ENCODE measurements at regions not wholly inside any gene's neighbourhood (a gene's known extent, or its start where the extent isn't known, plus 50 kb on each side); places are given as distances from the start of the nearest gene placed in this dataset.

DNA sequence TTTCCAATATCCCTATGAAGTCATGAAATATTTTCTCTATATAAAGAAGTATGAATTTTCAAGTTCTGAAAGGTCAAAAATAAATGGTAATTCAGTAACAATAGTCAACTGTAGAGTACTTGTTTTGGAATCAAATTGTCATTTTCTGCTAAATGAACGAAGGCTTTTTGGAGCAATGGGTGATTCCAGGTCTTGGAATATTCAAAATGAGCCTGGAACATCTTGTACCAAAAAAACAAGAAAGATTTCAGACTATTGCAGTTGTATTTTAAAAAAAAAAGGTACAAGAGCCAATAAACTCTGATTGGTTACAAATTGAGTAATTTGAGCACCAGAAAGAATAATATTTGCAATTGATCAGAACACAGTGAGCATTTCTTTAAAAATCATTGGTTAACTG is 730.1 kb downstream of the DTWD2 start:
- H3K4me3 ChIP-seq (replicated peaks; ENCODE audit: low read depth, low read length), result no peak overlapping the region
- TF ChIP-seq, protein P1, sequence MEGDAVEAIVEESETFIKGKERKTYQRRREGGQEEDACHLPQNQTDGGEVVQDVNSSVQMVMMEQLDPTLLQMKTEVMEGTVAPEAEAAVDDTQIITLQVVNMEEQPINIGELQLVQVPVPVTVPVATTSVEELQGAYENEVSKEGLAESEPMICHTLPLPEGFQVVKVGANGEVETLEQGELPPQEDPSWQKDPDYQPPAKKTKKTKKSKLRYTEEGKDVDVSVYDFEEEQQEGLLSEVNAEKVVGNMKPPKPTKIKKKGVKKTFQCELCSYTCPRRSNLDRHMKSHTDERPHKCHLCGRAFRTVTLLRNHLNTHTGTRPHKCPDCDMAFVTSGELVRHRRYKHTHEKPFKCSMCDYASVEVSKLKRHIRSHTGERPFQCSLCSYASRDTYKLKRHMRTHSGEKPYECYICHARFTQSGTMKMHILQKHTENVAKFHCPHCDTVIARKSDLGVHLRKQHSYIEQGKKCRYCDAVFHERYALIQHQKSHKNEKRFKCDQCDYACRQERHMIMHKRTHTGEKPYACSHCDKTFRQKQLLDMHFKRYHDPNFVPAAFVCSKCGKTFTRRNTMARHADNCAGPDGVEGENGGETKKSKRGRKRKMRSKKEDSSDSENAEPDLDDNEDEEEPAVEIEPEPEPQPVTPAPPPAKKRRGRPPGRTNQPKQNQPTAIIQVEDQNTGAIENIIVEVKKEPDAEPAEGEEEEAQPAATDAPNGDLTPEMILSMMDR (IDR thresholded peaks at IDR 0.05; ENCODE audit: low read length, missing control alignments), result no peak
- DNase-seq (ENCODE audit: low read depth), result no peak

- H3K4me3 ChIP-seq (replicated peaks; ENCODE audit: low read depth, low read length), result no peak overlapping the region
- TF ChIP-seq, protein P1 (IDR thresholded peaks at IDR 0.05; ENCODE audit: low read length, missing control alignments), result no peak
- DNase-seq (ENCODE audit: low read depth), result peak; percentile 36
Measured at GRCh38 chr5:118257066-118257465, 731.3 kb downstream of the DTWD2 start.

DNA sequence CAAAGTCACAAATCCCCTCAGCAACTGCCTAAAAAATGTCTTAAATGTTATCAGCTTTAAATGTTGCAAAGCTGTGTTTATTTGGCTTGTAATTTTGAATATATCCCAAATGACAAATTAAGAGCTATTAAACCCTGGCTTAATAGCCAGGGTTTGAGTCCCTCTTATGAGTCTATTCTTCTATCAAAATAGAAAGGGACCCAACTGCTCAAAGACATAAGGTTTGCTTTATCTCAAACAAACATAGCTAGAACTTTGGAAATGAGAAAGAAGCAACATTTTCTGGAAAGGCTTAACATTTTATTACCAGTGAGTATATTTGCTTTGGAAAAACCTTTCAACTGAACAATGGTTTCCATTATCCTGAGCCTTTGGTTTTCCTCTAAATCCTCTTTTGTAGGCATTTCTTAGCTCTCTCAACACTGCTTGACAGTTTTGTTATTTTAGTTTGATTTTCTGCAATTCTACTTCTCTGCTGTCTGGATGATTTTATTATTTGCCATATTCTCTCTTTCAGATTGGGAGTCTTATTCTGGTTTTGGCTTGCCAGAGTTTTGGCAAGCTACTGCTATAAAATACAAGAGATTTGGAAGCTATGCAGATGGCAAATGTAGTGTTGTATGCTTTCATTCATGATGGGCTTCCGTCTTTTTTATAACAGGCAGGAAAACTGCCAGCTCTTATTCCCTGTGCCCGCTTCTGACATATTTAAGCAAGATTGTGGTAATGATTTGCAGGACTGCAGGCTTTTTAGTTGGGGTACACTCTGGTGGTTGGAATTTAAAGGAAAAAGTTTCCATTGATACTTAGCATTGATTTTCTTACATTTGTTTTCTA is 734.9 kb downstream of the DTWD2 start:
- TF ChIP-seq, protein P1 (IDR thresholded peaks at IDR 0.05; ENCODE audit: low read length, missing control alignments), result no peak
- no peak overlapping the region for H3K4me3 ChIP-seq (replicated peaks; ENCODE audit: low read depth, low read length)
- no peak for DNase-seq (ENCODE audit: low read depth)

DNA sequence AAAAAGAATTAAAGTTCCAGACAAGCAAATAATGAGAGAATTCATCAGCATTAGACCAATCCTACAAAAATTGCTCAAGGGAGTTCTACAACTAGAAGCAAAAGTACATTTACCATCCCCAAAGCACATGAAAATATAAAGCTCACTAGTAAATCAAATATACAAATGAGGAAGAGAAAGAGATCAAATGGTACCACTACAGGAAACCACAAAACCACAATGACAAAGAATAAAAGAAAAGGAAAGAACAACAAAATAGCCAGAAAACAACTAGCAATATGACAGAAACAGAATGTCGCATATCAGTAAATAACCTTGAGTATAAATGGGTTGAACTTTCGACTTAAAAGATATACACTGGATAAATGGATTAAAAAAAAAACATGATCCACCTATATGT is 739.0 kb downstream of the DTWD2 start:
- no peak for DNase-seq (ENCODE audit: low read depth)
- no peak overlapping the region for H3K4me3 ChIP-seq (replicated peaks; ENCODE audit: low read depth, low read length)
- TF ChIP-seq, protein P1 (IDR thresholded peaks at IDR 0.05; ENCODE audit: low read length, missing control alignments), result no peak

GRCh38 chr5:118247458-118247857 is 740.9 kb downstream of the DTWD2 start:
- no peak overlapping the region for H3K4me3 ChIP-seq (replicated peaks; ENCODE audit: low read depth, low read length)
- TF ChIP-seq, protein P1 (IDR thresholded peaks at IDR 0.05; ENCODE audit: low read length, missing control alignments), result no peak
- DNase-seq (ENCODE audit: low read depth), result no peak

DNA sequence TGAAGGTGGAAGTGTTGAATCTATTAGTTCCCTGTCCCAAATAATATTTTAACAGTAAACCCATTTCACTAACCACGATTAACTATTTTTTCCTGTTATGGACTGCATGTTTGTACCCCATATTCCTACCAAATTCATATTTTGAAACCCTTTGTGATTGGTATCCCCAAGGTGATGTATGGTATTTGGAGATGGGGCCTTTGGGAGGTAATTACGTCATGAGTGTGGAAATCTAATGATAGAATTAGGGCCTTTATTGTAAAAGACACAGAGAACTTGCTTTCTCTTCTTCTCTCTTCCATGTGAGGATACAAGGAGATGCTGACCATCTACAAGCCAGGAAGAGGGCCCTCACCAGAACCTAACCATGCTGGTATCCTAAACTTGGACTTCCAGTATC is 744.7 kb downstream of the DTWD2 start:
- TF ChIP-seq, protein P1 (IDR thresholded peaks at IDR 0.05; ENCODE audit: low read length, missing control alignments), result no peak
- H3K4me3 ChIP-seq (replicated peaks; ENCODE audit: low read depth, low read length), result no peak overlapping the region
- no peak for DNase-seq (ENCODE audit: low read depth)

GRCh38 chr5:118243068-118243467 is 745.3 kb downstream of the DTWD2 start:
- TF ChIP-seq, protein P1 (IDR thresholded peaks at IDR 0.05; ENCODE audit: low read length, missing control alignments), result no peak
- no peak overlapping the region for H3K4me3 ChIP-seq (replicated peaks; ENCODE audit: low read depth, low read length)
- DNase-seq (ENCODE audit: low read depth), result no peak
